Activated naive CD8-positive, alpha-beta T cell treated with anti-CD3 and anti-CD28 coated beads, Interleukin-2, amount 50 U/mL, for 24 hours (primary cell): ENCODE measurements at regions not wholly inside any gene's neighbourhood (a gene's known extent, or its start where the extent isn't known, plus 50 kb on each side); places are given as distances from the start of the nearest gene placed in this dataset.
"Not testable (repeated sequence)": the region's sequence is repeated elsewhere in the genome, so short reads cannot be mapped to it uniquely, and the experiment has no call there.

Experiments used
- ATAC-seq: fragments of 150-1000 bp; cut with Tn5 transposase; one replicate; pipeline ENCODE4 v1.10.0; 2021
- DNase-seq: peaks from one replicate; pipeline ENCODE4 v3.0.0; 2021
- H3K27ac Mint-ChIP-seq: one replicate; pipeline ENCODE4 v1.8.0; 2021; ENCODE audit warnings: mild to moderate bottlenecking, mixed read lengths
- H3K27me3 Mint-ChIP-seq: one replicate; pipeline ENCODE4 v1.8.0; 2021; ENCODE audit warnings: mixed read lengths
- H3K36me3 Mint-ChIP-seq: one replicate; pipeline ENCODE4 v1.8.0; 2021; ENCODE audit warnings: low read depth, mixed read lengths
- H3K4me1 Mint-ChIP-seq: one replicate; pipeline ENCODE4 v1.8.0; 2021; ENCODE audit warnings: mixed read lengths
- H3K4me3 Mint-ChIP-seq: one replicate; pipeline ENCODE4 v1.8.0; 2021; ENCODE audit warnings: mild to moderate bottlenecking, moderate library complexity, mixed read lengths
- H3K9me3 Mint-ChIP-seq: one replicate; pipeline ENCODE4 v1.8.0; 2021; ENCODE audit warnings: mixed read lengths

DNA sequence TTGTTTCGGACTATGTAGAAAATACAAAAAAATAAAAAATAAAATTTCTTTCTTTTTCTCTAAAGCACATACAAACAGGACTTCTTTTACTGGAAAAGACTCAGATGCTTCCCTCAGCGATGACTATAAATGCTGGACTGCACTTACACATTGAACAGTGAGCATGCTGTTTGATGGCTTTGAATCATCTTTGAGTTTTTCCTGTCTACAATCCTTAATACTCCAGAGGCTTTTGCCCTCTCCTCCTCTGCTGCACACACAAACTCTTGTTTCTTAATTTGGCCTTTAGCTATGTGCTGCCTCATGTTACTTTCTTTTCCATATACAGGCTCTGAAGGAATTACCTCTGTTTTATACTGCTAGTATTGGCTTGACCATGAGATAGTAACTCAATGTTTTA, 575.1 kb downstream of the EPHA3 start:
- no peak overlapping the region for H3K4me3 Mint-ChIP-seq
- peaks cover 14% of the 10 kb centered on the region for H3K9me3 Mint-ChIP-seq
- no peaks in the 10 kb centered on the region for H3K4me1 Mint-ChIP-seq
- no peaks in the 10 kb centered on the region for H3K27me3 Mint-ChIP-seq
- H3K36me3 Mint-ChIP-seq = no peaks in the 10 kb centered on the region
- DNase-seq (no peak), ATAC-seq (no peak)
- H3K27ac Mint-ChIP-seq = no peak overlapping the region

DNA sequence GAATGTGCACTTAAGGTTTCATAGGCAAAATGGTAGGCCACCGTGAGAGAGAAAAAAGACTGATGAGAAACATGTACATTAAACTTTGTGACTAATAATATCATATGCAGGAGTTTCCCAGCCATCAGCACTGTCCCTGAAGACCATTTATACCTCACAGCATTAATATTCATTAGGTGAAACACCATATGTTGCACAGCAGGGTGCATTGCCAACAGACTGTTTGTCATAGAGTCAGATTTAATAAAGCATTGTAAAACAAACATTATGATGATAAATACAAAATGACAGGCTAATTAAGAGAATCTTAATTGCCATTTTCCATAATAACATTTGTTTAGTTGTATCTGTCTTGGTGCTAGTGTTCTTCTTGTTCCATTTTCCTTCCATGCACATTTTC, 578.3 kb downstream of the EPHA3 start:
- H3K9me3 Mint-ChIP-seq = peaks cover 14% of the 10 kb centered on the region
- no peak for DNase-seq
- no peaks in the 10 kb centered on the region for H3K27me3 Mint-ChIP-seq
- no peak overlapping the region for H3K27ac Mint-ChIP-seq
- ATAC-seq = no peak
- H3K4me1 Mint-ChIP-seq = no peaks in the 10 kb centered on the region
- H3K4me3 Mint-ChIP-seq = no peak overlapping the region
- H3K36me3 Mint-ChIP-seq = no peaks in the 10 kb centered on the region

DNA sequence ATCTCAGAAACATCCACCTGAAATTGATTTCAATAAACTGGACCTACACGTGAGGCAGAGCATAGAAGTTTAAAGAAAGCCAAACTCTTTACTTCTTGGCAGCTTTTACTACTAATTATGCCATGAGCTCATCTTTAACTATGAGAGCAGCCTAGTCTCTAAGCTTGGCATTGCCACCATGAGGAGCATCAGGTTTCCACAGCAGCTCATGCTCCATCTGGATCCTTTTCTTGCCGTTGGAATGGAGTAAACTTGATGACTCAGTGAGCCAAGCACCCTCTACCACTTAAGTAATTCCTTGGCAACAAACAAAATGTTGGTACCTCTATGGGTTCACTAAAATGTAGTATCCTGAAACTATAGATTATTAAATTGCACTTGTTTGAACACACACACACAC, 583.2 kb downstream of the EPHA3 start:
- Mint-ChIP-seq H3K36me3 (no peaks in the 10 kb centered on the region), H3K27me3 (no peaks in the 10 kb centered on the region), H3K9me3 (peaks cover 6% of the 10 kb centered on the region), H3K27ac (no peak overlapping the region), H3K4me1 (no peaks in the 10 kb centered on the region), H3K4me3 (no peak overlapping the region)
- DNase-seq (no peak), ATAC-seq (no peak)

DNA sequence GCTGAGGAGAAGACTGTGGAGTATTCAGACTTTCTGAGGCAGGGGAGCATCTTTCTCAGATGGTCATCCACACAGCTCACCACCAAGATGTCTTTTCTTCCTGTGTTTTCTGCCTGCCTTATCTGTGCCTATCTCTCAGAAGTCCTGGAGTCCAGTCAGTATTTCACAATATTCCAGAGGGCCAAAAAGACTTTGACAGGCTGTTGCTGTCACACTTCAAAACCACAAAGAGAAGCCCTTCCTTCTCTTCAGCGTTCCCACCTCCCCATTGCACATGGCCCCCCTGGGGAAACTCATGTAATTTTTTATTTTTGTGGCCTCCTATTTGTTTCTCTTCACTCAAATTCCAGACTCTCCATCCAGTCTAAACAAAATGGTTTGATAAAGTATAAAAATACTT, 585.2 kb downstream of the EPHA3 start:
- no peaks in the 10 kb centered on the region for H3K9me3 Mint-ChIP-seq
- H3K36me3 Mint-ChIP-seq = no peaks in the 10 kb centered on the region
- H3K27ac Mint-ChIP-seq = no peak overlapping the region
- no peak for DNase-seq
- no peaks in the 10 kb centered on the region for H3K4me1 Mint-ChIP-seq
- no peaks in the 10 kb centered on the region for H3K27me3 Mint-ChIP-seq
- ATAC-seq = no peak
- no peak overlapping the region for H3K4me3 Mint-ChIP-seq

DNA sequence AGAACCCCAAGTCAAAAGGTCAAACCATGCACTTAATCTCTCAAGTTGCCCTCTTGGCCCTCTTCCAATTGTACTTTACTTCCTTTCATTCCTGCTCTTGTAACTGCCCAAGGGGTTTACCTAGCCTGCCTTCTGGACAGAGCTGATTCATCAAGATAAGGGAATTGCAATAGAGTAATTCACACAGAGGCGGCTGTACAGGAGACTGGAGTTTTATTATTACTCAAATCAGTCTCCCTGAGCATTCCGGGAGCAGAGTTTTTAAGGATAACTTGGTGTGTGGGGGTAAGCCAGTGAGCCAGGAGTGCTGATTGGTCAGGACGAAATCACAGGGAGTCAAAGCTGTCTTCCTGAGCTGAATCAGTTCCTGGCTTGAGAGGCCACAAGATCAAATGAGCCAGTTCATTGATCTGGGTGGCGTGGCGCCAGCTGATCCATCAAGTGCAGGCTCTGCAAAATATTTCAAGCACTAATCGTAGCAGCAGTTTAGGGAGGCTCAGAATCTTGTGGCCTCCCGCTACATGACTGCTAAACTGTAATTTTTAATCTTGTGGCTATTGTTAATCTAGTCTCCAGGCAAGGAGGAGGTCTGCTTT, 590.0 kb downstream of the EPHA3 start:
- H3K27ac Mint-ChIP-seq = no peak overlapping the region
- peaks cover 16% of the 10 kb centered on the region for H3K9me3 Mint-ChIP-seq
- no peaks in the 10 kb centered on the region for H3K4me1 Mint-ChIP-seq
- no peak for DNase-seq
- no peak for ATAC-seq
- no peaks in the 10 kb centered on the region for H3K27me3 Mint-ChIP-seq
- H3K36me3 Mint-ChIP-seq = no peaks in the 10 kb centered on the region
- H3K4me3 Mint-ChIP-seq = no peak overlapping the region

DNA sequence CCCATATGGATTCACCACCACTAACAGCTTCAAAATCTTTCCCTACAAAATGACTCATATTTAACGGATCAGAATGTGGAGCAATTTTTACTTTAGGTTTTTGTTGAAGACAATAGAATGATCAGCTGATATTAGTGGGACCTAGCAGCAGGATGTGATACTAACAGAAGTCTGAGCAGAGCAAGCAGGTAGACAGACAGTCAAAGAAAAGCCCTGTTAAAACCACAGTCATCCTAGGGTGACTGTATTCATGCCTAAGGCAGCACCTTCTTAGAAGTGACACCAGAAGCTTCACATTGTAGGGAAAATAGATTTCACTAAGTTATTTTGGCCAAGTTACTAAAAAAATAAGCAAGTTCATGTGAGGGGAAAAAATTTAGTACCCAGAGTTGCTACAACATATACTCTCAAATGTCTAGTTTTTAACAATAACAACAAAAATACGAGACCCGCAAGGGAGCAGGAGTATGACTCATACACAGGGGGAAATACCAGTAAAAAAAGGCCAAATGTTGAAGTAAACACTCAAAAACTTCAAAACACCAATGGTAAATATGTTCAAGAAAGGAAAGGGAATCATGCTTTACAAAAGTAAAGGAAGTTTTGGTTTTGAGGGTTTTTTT, 590.9 kb downstream of the EPHA3 start:
- Mint-ChIP-seq H3K9me3 (peaks cover 16% of the 10 kb centered on the region), H3K27ac (no peak overlapping the region), H3K4me1 (no peaks in the 10 kb centered on the region)

DNA sequence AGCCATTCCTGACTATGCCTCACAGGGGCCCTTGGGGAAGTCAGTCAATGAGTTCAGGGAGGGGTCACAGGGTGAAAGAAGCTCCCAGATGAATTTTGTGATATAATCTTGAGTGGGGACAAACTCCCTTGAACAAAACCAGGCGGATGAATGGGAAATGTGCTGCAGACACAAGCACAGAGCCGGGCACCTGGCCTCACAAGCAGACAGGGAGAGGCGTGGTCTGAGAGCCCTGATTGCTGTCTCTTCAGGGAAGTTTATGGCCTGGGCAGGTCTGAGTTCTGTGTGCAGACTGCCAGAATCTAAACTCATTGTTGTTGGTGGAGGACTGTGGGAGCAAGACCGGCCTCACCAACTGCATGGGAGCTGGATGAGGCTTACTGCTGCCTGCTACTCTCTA, 591.8 kb downstream of the EPHA3 start:
- peaks cover 16% of the 10 kb centered on the region for H3K9me3 Mint-ChIP-seq
- ATAC-seq = no peak

More for the DNA sequence above, 590.9 kb downstream of the EPHA3 start:
- H3K4me3 Mint-ChIP-seq = no peak overlapping the region
- no peak for DNase-seq
- H3K27me3 Mint-ChIP-seq = no peaks in the 10 kb centered on the region
- ATAC-seq = no peak
- H3K36me3 Mint-ChIP-seq = no peaks in the 10 kb centered on the region

DNA sequence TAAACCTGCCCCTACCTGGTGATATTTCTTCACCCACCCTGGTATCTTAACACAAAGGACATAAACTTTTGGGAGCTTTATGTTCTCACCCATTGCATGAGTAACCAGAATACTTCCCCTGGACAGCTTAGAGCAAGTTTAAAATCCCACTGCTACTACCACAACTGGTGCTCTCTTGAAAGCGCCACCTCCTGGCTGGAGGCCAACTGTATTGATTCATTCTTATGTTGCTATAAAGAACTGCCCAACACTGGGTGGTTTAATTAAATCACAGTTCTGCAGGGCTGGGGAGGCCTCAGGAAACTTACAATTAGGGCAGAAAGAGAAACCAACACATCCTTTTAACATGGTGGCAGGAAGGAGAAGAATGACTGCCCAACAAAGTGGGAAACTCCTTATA, 592.4 kb downstream of the EPHA3 start:
- DNase-seq (no peak), ATAC-seq (no peak)
- H3K36me3 Mint-ChIP-seq = no peaks in the 10 kb centered on the region
- peaks cover 17% of the 10 kb centered on the region for H3K9me3 Mint-ChIP-seq
- no peaks in the 10 kb centered on the region for H3K27me3 Mint-ChIP-seq
- H3K4me3 Mint-ChIP-seq = no peak overlapping the region
- no peaks in the 10 kb centered on the region for H3K4me1 Mint-ChIP-seq
- H3K27ac Mint-ChIP-seq = no peak overlapping the region

More for the DNA sequence above, 591.8 kb downstream of the EPHA3 start:
- no peak for DNase-seq
- H3K4me1 Mint-ChIP-seq = no peaks in the 10 kb centered on the region
- no peak overlapping the region for H3K27ac Mint-ChIP-seq
- H3K36me3 Mint-ChIP-seq = no peaks in the 10 kb centered on the region
- H3K4me3 Mint-ChIP-seq = no peak overlapping the region
- H3K27me3 Mint-ChIP-seq = no peaks in the 10 kb centered on the region

DNA sequence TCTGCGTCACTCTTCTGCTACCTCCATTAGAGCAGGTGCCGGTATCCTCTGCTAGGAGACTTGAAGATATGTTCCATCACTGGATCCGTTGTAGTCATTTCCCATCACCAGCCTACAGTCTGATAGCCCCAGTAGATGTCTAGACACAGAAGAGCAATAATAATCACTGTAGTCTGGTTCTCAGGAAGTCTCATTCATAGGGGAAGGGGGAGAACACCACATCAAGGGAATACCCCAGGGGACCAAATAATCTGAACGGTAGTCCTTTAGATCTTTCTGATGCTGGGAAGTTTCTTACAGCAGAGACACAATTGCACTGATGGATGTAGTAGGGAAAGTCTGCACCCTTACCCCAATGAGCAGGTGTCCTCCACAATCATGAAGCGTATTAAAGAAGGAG, 595.0 kb downstream of the EPHA3 start:
- H3K4me3 Mint-ChIP-seq = no peak overlapping the region
- no peaks in the 10 kb centered on the region for H3K27me3 Mint-ChIP-seq
- DNase-seq (no peak), ATAC-seq (no peak)
- no peaks in the 10 kb centered on the region for H3K4me1 Mint-ChIP-seq
- no peak overlapping the region for H3K27ac Mint-ChIP-seq
- H3K9me3 Mint-ChIP-seq = peaks cover 24% of the 10 kb centered on the region
- no peaks in the 10 kb centered on the region for H3K36me3 Mint-ChIP-seq

DNA sequence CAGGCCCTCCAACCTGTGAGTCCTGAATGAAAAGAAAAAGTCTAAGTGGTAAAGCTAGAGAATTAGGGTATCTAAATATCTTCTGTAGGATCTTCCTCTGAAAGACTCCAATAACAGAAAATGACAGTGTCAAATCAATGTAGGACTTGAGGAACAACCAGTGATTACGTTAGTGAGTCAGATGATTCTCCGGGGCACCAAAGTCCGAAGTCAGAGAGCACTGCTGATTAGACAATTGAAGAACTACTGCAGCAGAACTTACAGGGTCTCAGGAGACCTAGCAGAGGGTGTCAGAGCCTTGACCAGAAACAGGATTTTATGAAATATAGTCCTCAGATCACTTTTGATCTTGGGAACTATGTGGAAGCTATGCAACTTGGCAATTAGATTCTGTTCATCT, 605.8 kb downstream of the EPHA3 start:
- Mint-ChIP-seq H3K36me3 (no peaks in the 10 kb centered on the region), H3K27me3 (no peaks in the 10 kb centered on the region), H3K4me1 (no peaks in the 10 kb centered on the region), H3K9me3 (peaks cover 25% of the 10 kb centered on the region), H3K27ac (no peak overlapping the region), H3K4me3 (no peak overlapping the region)
- ATAC-seq (no peak), DNase-seq (no peak)

DNA sequence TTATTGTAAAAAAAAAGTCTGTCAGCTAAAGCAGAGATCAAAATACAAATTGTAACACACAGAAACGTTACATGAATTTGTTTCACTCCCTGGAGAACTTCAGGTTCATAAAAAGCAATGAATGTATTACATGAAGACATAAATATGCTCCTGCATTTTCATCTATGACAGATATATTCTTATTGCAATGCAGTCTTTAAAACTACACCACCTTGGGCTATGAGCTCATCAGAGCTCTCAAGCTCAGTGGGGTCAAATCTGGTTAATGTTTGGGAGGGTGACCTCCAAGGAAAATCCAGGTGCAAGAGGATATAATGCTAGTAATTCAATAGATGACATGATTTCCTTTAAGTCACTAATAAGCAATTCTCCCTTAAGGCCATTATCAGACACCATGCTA, 606.8 kb downstream of the EPHA3 start:
- Mint-ChIP-seq H3K27ac (no peak overlapping the region), H3K27me3 (no peaks in the 10 kb centered on the region), H3K4me3 (no peak overlapping the region), H3K36me3 (no peaks in the 10 kb centered on the region), H3K9me3 (peaks cover 21% of the 10 kb centered on the region), H3K4me1 (no peaks in the 10 kb centered on the region)
- ATAC-seq (no peak), DNase-seq (no peak)

DNA sequence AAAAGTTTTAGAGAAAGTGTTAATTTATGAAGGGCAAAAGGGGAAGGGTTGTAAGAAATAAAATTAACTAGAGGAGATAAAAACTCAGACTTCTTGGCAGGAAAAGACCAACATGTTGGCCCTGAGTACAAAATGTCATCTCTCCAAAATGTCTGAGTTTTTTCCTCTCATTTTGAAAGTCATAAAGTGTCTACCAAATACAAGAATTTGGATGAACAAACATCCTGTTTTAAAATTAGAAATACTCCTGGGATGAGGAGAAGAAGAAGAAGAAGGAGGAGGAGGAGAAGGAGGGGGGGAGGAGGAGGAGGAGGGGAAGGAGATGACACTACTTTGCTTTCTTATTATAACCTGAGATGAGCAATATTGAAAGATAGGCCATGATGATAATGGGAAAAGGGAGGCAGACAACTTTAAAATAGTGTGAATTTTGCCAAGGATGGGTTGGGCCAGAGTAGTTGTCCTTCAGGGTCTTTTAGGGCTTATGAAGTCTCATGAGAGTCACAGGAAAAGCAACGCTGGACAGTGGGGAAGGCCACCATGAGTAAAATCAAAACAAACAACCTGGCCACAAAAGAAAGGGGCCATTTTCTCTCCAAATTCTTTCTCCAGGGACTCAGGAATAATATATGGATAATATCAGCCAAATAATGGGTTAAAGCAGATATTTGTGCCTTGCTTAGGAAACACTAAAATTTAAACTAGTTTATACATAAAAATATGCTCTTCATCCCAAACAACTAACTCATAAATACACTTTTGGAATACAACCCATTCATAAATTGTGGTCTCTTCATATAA, 632.9 kb downstream of the EPHA3 start:
- Mint-ChIP-seq H3K4me1 (no peaks in the 10 kb centered on the region), H3K27ac (no peak overlapping the region), H3K27me3 (no peaks in the 10 kb centered on the region), H3K9me3 (peaks cover 17% of the 10 kb centered on the region), H3K4me3 (no peak overlapping the region), H3K36me3 (no peaks in the 10 kb centered on the region)
- ATAC-seq (no peak), DNase-seq (no peak)

DNA sequence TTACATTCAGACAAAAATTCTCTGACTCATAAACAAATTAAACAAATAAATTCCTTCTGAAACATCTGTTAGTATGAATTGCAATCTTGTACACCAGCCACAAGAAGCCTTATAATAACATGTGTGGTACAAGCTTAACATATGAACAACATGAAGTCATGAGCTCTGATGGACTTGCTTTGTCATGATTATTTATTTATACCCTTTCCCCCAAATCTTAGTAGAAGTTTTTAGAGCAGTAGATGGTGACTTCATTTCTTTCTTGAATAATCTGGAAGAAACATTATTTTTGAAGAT, 633.4 kb downstream of the EPHA3 start:
- H3K36me3 Mint-ChIP-seq = no peaks in the 10 kb centered on the region
- ATAC-seq = no peak
- no peak for DNase-seq

DNA sequence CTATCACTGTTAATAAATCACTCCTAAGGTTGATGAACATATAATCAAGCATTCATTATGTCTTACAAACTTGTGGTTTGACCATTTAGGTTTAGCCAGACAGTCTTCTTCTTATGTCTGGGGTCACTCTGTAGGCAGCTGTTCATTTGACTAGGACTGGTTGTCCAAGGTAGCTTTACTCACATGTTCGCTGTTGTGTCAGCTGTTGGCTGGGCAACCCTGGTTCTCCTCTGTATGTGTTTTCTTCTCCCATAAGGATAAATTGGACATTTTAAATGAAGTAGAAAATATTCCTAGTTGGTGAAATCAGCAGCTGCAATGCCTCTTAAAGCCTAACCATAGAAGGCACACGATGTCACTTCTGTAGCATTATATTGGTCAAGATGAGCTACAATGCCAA, 635.1 kb downstream of the EPHA3 start:
- H3K4me3 Mint-ChIP-seq = no peak overlapping the region
- DNase-seq = no peak
- H3K4me1 Mint-ChIP-seq = no peaks in the 10 kb centered on the region
- ATAC-seq = no peak
- H3K9me3 Mint-ChIP-seq = peaks cover 23% of the 10 kb centered on the region
- no peaks in the 10 kb centered on the region for H3K27me3 Mint-ChIP-seq
- H3K27ac Mint-ChIP-seq = no peak overlapping the region
- no peaks in the 10 kb centered on the region for H3K36me3 Mint-ChIP-seq

More for the DNA sequence above, 633.4 kb downstream of the EPHA3 start:
- H3K4me1 Mint-ChIP-seq = no peaks in the 10 kb centered on the region
- no peaks in the 10 kb centered on the region for H3K27me3 Mint-ChIP-seq
- H3K27ac Mint-ChIP-seq = no peak overlapping the region
- H3K9me3 Mint-ChIP-seq = peaks cover 22% of the 10 kb centered on the region
- H3K4me3 Mint-ChIP-seq = no peak overlapping the region

DNA sequence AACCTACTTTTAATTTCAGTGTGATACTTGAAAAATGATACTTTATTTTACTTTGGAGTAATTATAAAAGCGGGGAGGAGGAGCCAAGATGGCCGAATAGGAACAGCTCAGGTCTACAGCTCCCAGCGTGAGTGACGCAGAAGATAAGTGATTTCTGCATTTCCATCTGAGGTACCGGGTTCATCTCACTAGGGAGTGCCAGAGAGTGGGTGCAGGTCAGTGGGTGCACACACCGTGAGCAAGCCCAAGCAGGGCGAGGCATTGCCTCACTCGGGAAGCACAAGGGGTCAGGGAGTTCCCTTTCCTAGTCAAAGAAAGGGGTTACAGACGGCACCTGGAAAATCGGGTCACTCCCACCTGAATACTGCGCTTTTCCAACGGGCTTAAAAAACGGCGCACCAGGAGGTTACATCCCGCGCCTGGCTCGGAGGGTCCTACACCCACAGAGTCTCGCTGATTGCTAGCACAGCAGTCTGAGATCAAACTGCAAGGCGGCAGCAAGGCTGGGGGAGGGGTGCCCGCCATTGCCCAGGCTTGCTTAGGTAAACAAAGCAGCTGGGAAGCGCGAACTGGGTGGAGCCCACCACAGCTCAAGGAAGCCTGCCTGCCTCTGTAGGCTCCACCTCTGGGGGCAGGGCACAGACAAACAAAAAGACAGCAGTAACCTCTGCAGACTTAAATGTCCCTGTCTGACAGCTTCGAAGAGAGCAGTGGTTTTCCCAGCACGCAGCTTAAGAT, 640.3 kb downstream of the EPHA3 start:
- H3K9me3 Mint-ChIP-seq = peaks cover 15% of the 10 kb centered on the region
- not testable (repeated sequence) for H3K36me3 Mint-ChIP-seq, H3K27ac Mint-ChIP-seq, H3K4me1 Mint-ChIP-seq, H3K4me3 Mint-ChIP-seq, ATAC-seq, DNase-seq, H3K27me3 Mint-ChIP-seq
